Stimulated activated naive B cell treated with anti-CD40 and anti-IgM and Interleukin-4, amounts not matched to agents 10 μg/mL and 1 μg/mL and 100 μg/mL, for 72 hours (primary cell): ENCODE measurements at regions not wholly inside any gene's neighbourhood (a gene's known extent, or its start where the extent isn't known, plus 50 kb on each side); places are given as distances from the start of the nearest gene placed in this dataset.

Experiments
- ATAC-seq, 2 donors: fragments of 150-1000 bp; cut with Tn5 transposase; replicated peaks; 2 replicates each; pipeline ENCODE4 v1.10.0; 2021; ENCODE audit warnings: moderate library complexity in 1 of 2
- DNase-seq: peaks from one replicate; pipeline ENCODE4 v3.0.0; 2021
- H3K27ac Mint-ChIP-seq: one replicate; pipeline ENCODE4 v1.8.0; 2022; ENCODE audit warnings: mild to moderate bottlenecking, mixed read lengths
- H3K27me3 Mint-ChIP-seq, 2 donors: one replicate each; pipeline ENCODE4 v1.8.0; 2022; ENCODE audit warnings: mixed read lengths in 2 of 2
- H3K36me3 Mint-ChIP-seq, 2 donors: one replicate each; pipeline ENCODE4 v1.8.0; 2022; ENCODE audit warnings: mixed read lengths in 2 of 2, mild to moderate bottlenecking in 1 of 2
- H3K4me1 Mint-ChIP-seq, 2 donors: one replicate each; pipeline ENCODE4 v1.8.0; 2022; ENCODE audit warnings: mixed read lengths in 2 of 2, mild to moderate bottlenecking in 1 of 2
- H3K4me3 Mint-ChIP-seq, 2 donors: one replicate each; pipeline ENCODE4 v1.8.0; 2022; ENCODE audit warnings: mild to moderate bottlenecking in 2 of 2, mixed read lengths in 2 of 2, moderate library complexity in 1 of 2
- H3K9me3 Mint-ChIP-seq, 2 donors: one replicate each; pipeline ENCODE4 v1.8.0; 2022; ENCODE audit warnings: mixed read lengths in 2 of 2, mild to moderate bottlenecking in 1 of 2

GRCh38 chr10:21057436-21057835 is 160.3 kb upstream of the NEBL start:
- Mint-ChIP-seq H3K27ac (no peak overlapping the region), H3K4me3 (no peak overlapping the region), H3K27me3 (no peaks in the 10 kb centered on the region), H3K9me3 (peaks cover 5 to 9% of the 10 kb centered on the region in 2 donors), H3K4me1 (no peaks in the 10 kb centered on the region), H3K36me3 (no peaks in the 10 kb centered on the region)
- no peak for DNase-seq
- ATAC-seq = no peak

GRCh38 chr10:21056461-21056860 is 159.3 kb upstream of the NEBL start:
- no peak overlapping the region for H3K4me3 Mint-ChIP-seq
- no peaks in the 10 kb centered on the region for H3K27me3 Mint-ChIP-seq
- H3K9me3 Mint-ChIP-seq = peaks cover 9 to 10% of the 10 kb centered on the region in 2 donors
- DNase-seq = no peak
- no peak overlapping the region for H3K27ac Mint-ChIP-seq
- ATAC-seq = no peak
- H3K4me1 Mint-ChIP-seq = no peaks in the 10 kb centered on the region
- no peaks in the 10 kb centered on the region for H3K36me3 Mint-ChIP-seq

- H3K27me3 Mint-ChIP-seq = no peaks in the 10 kb centered on the region
- DNase-seq (no peak), ATAC-seq (no peak)
- H3K9me3 Mint-ChIP-seq = peaks cover 8 to 12% of the 10 kb centered on the region in 2 donors
- H3K4me1 Mint-ChIP-seq = no peaks in the 10 kb centered on the region
- no peak overlapping the region for H3K4me3 Mint-ChIP-seq
- H3K27ac Mint-ChIP-seq = no peak overlapping the region
- no peaks in the 10 kb centered on the region for H3K36me3 Mint-ChIP-seq
These were observed 158.4 kb upstream of the NEBL start for GRCh38 chr10:21055339-21056135.

GRCh38 chr10:21053953-21054690 is 157.0 kb upstream of the NEBL start:
- Mint-ChIP-seq H3K4me1 (no peaks in the 10 kb centered on the region), H3K4me3 (no peak overlapping the region), H3K27me3 (no peaks in the 10 kb centered on the region)

GRCh38 chr10:21052709-21053104 is 155.6 kb upstream of the NEBL start:
- DNase-seq = no peak
- ATAC-seq = no peak
- Mint-ChIP-seq H3K27me3 (no peaks in the 10 kb centered on the region), H3K27ac (no peak overlapping the region), H3K36me3 (no peaks in the 10 kb centered on the region), H3K9me3 (peaks cover 4 to 9% of the 10 kb centered on the region in 2 donors), H3K4me1 (no peaks in the 10 kb centered on the region), H3K4me3 (no peak overlapping the region)

More at GRCh38 chr10:21053953-21054690, 157.0 kb upstream of the NEBL start:
- Mint-ChIP-seq H3K27ac (peak overlapping the region; percentile 60), H3K36me3 (no peaks in the 10 kb centered on the region), H3K9me3 (peaks cover 7 to 13% of the 10 kb centered on the region in 2 donors)
- ATAC-seq (no peak), DNase-seq (no peak)

GRCh38 chr10:21052072-21052708 is 155.1 kb upstream of the NEBL start:
- no peak for ATAC-seq
- no peak for DNase-seq
- Mint-ChIP-seq H3K27ac (no peak overlapping the region), H3K36me3 (no peaks in the 10 kb centered on the region), H3K4me1 (no peaks in the 10 kb centered on the region), H3K4me3 (no peak overlapping the region), H3K27me3 (no peaks in the 10 kb centered on the region), H3K9me3 (peaks cover 4 to 9% of the 10 kb centered on the region in 2 donors)

GRCh38 chr10:21049482-21049881 is 152.4 kb upstream of the NEBL start:
- no peak for DNase-seq
- Mint-ChIP-seq H3K27me3 (peaks cover 0 to 3% of the 10 kb centered on the region in 2 donors), H3K4me3 (no peak overlapping the region), H3K27ac (no peak overlapping the region), H3K9me3 (peaks cover 4 to 9% of the 10 kb centered on the region in 2 donors), H3K36me3 (no peaks in the 10 kb centered on the region), H3K4me1 (no peaks in the 10 kb centered on the region)
- ATAC-seq = no peak

- Mint-ChIP-seq H3K4me3 (no peak overlapping the region), H3K27me3 (peaks cover 0 to 4% of the 10 kb centered on the region in 2 donors), H3K9me3 (peaks cover 4 to 9% of the 10 kb centered on the region in 2 donors), H3K4me1 (no peaks in the 10 kb centered on the region), H3K36me3 (no peaks in the 10 kb centered on the region), H3K27ac (no peak overlapping the region)
- ATAC-seq = no peak
- no peak for DNase-seq
These were observed 151.0 kb upstream of the NEBL start for GRCh38 chr10:21048068-21048467.

GRCh38 chr10:21047511-21047910 is 150.4 kb upstream of the NEBL start:
- no peaks in the 10 kb centered on the region for H3K4me1 Mint-ChIP-seq
- peaks cover 0 to 4% of the 10 kb centered on the region in 2 donors for H3K27me3 Mint-ChIP-seq
- peaks cover 4 to 9% of the 10 kb centered on the region in 2 donors for H3K9me3 Mint-ChIP-seq
- H3K4me3 Mint-ChIP-seq = no peak overlapping the region
- H3K27ac Mint-ChIP-seq = no peak overlapping the region
- ATAC-seq = no peak
- no peaks in the 10 kb centered on the region for H3K36me3 Mint-ChIP-seq
- DNase-seq = no peak

- no peak for DNase-seq
- ATAC-seq = no peak
- Mint-ChIP-seq H3K4me3 (no peak overlapping the region), H3K4me1 (no peaks in the 10 kb centered on the region), H3K27me3 (peaks cover 0 to 4% of the 10 kb centered on the region in 2 donors), H3K9me3 (peaks cover 2 to 9% of the 10 kb centered on the region in 2 donors), H3K36me3 (no peaks in the 10 kb centered on the region), H3K27ac (no peak overlapping the region)
These were observed 150.0 kb upstream of the NEBL start for GRCh38 chr10:21047096-21047495.

- Mint-ChIP-seq H3K4me1 (no peaks in the 10 kb centered on the region), H3K27ac (no peak overlapping the region), H3K36me3 (no peaks in the 10 kb centered on the region), H3K9me3 (peaks cover 0 to 2% of the 10 kb centered on the region in 2 donors), H3K27me3 (peaks cover 0 to 4% of the 10 kb centered on the region in 2 donors), H3K4me3 (no peak overlapping the region)
- DNase-seq (no peak), ATAC-seq (no peak)
These were observed 145.9 kb upstream of the NEBL start for GRCh38 chr10:21043044-21043443.

GRCh38 chr10:21042536-21042935 is 145.4 kb upstream of the NEBL start:
- ATAC-seq (no peak), DNase-seq (no peak)
- Mint-ChIP-seq H3K9me3 (peaks cover 0 to 2% of the 10 kb centered on the region in 2 donors), H3K4me1 (no peaks in the 10 kb centered on the region), H3K27ac (no peak overlapping the region), H3K36me3 (no peaks in the 10 kb centered on the region), H3K27me3 (peaks cover 0 to 4% of the 10 kb centered on the region in 2 donors), H3K4me3 (no peak overlapping the region)

- no peak for DNase-seq
- peaks cover 0 to 4% of the 10 kb centered on the region in 2 donors for H3K27me3 Mint-ChIP-seq
These were observed 144.8 kb upstream of the NEBL start for GRCh38 chr10:21041763-21042458.

GRCh38 chr10:21039721-21040120 is 142.6 kb upstream of the NEBL start:
- peaks cover 0 to 3% of the 10 kb centered on the region in 2 donors for H3K27me3 Mint-ChIP-seq
- no peaks in the 10 kb centered on the region for H3K36me3 Mint-ChIP-seq
- DNase-seq = no peak
- H3K27ac Mint-ChIP-seq = no peak overlapping the region
- H3K9me3 Mint-ChIP-seq = peaks cover 0 to 4% of the 10 kb centered on the region in 2 donors
- ATAC-seq = no peak
- no peaks in the 10 kb centered on the region for H3K4me1 Mint-ChIP-seq
- no peak overlapping the region for H3K4me3 Mint-ChIP-seq

More at GRCh38 chr10:21041763-21042458, 144.8 kb upstream of the NEBL start:
- H3K4me3 Mint-ChIP-seq = no peak overlapping the region
- no peaks in the 10 kb centered on the region for H3K4me1 Mint-ChIP-seq
- no peaks in the 10 kb centered on the region for H3K36me3 Mint-ChIP-seq
- peaks cover 0 to 2% of the 10 kb centered on the region in 2 donors for H3K9me3 Mint-ChIP-seq
- no peak for ATAC-seq
- H3K27ac Mint-ChIP-seq = no peak overlapping the region
